Non-pigmented ciliary epithelial cell (primary cell): ENCODE measurements at regions not wholly inside any gene's neighbourhood (a gene's known extent, or its start where the extent isn't known, plus 50 kb on each side); places are given as distances from the start of the nearest gene placed in this dataset.

Experiments used
- DNase-seq: peaks from one replicate; pipeline ENCODE4 v3.0.0-alpha.2; 2010; ENCODE audit warnings: low read depth

DNA sequence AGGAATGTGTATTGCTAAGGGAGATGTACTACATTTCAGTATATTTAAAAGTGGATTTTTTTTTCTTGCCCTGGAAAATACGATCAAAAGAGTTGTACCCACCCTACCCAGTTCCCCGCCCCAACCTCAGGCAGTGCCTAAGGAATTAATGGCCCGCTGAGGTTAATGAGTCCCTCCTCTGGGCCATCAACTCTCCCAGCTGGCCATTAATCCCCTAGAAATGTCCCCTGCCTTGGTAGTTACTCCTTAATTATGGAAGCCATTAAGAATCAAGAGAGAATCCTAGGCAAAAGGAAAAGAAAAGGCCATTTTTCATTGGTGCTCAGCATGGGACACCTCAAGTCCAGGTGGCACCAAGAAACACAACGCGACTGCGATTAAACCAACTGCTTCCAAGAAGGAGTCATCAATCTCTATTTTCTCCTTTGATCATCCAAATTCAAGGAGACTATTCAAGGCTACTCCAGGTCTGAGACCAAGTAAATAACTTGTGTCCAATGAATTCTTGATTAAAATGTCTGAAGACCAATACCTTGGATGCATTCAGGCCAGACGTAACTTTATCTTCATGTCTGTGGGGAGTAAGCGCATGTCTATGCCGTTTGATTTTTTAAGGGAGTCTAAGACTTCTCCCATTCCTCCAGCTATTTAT, 1962.2 kb upstream of the WWC1 start:
- DNase-seq, result no peak

DNA sequence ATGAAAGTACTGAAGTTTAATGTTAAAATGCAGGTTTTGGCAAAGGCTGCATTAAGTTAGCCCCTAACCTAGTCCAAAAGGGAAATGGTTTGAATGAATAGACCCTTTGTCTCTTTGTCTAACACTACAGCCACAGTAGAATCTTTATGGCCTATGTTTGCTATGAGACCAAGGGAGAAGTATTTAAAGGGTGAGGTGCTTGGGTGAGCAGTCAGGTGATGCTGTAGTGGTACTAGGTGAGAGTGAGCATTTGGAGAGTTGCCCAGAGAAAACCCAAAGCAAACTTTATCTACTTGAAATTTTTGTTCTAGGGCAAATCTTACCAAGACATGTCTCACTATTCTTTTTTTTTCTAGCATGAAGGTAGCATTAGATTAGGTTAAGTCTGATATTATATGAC, 1961.4 kb upstream of the WWC1 start:
- no peak for DNase-seq

DNA sequence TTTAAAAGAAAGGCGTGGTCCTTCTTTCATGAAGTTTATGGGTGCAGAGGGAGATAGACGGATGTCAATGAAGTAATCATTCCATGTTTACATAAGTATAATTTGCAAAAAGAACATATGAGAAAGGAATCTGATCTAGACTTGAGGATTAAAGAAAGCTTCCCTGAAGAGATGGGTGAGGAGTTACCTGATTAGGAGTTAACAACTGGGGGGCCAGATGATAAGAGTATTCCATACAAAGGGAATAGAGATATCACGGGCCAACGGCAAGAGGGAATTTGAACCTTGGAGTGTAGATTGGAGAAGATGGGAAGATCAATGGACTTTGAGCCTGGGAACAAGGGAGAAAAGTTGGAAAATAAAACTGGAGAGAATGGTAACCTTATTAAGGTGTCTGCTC, 1959.9 kb upstream of the WWC1 start:
- DNase-seq, result no peak

DNA sequence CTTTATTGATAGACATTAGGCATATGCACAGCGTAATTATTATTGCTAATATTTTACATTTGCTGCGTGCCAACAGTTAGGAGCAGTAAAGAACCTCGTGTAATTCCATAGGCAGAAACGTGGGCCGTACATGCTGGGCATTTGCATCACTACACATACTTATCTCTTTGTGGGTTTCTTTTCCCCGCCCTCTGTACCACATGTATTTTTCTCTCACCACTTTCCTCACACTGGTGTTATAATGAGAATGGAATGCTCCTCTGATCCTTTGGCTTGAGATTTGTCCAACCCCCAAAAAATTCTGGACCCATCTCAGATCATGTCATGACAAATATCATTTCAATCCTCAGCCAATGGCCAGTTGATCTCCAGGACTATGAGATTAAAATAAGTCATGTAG, 1952.6 kb upstream of the WWC1 start:
- no peak for DNase-seq

DNA sequence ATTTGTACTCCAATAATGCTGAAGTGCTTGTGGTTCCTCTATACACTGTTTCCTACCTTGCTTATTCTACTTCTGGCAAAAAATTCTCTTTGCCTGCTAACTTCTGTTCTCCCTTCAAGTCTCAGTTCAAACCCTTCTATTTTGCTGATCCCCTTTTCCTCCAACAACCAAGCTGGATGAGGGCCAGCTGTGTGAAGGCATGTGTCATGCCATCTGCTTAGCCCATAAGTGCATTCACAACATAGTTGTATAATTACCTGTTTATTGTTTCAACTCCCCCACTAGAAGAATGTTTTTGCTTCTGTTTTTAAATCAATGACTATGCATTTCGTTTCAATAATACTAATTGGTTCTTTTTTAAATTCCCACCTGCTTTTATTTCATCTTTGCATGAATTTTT, 1951.4 kb upstream of the WWC1 start:
- no peak for DNase-seq

DNA sequence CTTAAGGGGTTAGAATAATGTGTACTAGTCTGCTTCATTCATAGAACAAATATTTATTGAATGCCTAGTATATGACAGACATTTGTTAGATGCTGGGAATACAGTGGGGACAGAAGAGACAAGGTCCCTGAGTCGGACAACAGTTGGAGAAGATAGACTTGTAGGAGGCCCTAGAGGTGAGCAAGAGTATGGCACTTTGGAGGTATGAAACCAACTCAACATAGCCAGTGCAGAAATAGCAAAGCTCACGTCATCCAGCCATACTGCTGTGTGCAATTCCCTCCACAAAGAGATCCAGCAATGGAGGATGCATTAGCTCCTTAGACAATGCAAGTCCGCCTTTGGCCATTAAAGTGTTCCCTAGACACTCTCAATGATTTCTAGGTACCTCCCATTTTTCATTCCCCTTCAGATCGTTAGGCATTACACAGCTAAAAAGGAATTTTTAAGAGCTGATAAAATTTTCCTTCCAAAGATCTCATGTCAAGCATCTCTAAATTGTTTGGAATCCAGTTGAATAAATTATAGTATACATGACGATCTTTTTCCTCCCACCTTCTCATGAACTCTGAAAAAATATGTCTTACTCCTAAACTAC, 1949.6 kb upstream of the WWC1 start:
- no peak for DNase-seq

DNA sequence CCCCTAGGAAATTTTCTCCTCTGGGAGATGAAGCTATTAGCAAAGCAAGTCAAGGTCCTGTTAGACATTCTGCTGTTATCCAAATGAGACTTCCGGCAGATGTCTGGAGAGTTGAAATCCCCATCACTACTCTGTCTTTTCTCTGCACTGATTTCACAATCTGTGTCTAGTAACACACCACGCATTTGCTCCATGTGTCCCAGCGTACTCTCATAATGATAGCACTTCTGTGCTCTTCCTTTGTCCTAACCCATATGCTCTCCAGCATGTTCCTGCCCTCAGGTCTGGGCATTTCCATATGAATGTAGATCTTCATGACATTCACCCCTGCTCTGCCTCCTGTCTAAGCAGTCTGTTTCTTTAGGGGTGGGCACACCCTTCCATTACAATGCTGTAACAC, 1949.0 kb upstream of the WWC1 start:
- DNase-seq, result no peak

DNA sequence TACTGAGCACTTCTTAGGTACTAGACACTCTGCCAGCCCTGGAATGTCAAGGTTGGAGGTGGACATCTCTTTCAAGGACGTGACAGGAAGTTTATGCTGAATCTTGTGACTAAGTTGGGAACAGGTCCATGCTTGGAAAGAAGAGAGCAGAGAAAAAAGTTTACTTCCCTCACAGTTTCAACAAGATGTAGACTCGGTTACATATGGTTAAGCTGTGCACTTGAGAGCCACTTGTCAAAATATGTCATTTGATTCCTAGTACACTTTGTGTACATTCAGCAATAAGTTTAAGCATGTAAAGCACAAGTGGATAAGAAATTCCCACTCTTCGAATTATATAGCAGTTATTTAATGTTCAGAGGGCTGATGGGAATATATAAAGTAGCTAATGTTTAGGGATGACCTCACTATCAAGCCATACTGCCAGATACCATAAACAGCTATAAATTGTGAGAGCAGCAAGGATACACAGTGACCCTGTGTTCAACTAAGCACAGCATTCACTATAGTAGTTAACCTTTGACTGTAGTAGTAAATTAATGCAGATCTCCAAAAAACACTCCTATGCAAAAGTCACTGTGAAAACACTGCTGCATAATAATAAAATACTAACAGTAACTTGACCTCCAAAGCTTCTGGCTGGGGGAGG, 1944.6 kb upstream of the WWC1 start:
- no peak for DNase-seq

DNA sequence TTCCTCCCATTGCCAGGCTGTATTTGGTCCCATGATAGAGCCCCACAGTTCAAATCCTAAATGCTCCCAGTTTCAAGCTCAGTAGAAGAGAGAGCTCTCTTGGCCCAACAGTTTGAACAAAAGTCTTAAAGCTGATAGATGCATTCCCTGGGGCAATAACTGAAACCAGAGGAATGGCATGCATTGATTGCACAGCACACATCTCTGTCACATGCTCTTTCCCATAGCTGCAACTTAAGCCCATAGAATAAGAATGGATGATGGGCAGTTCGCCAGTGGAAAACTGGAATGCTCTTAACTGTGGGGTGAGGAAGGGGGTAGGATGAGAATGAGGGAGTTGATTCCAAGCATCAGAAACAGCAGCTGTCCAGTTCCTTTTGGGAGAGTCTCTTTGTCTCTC, 1942.4 kb upstream of the WWC1 start:
- DNase-seq, result no peak

DNA sequence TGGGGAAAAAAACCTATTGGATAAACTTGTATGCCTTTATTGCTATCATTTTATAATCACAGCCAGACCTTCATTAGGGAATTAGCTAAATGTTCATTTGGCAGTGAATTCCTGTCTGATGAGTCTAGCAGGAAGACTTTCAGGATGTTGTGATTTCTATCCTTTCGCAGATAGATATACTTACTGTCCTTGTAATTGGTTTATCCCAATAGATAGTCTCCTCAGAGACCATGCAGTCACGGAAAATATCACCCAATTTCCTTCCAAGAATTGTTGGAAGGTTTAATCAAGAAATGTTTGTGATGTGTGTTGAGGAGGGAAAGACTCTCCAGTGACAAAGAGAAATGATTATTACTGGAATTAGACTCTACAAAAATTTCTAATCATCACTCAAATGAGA, 1937.9 kb upstream of the WWC1 start:
- DNase-seq, result no peak

DNA sequence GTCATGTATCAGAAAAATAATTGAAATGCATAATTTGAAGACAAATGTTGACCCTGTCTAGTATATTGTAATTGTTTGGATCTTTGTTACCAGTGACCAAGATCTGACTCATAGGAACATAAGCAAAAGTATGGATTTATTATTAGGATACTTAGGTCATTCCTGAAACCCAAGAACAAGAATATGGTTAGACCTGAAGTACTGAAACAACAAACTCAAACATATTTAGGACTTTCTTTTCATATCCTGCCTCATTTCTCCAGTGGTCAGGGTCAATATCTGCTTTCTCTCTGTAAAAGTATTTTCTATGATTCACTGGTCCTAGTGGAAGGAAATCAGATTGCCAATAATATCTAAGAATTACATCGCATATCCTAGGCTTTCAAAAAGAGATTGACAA, 1937.1 kb upstream of the WWC1 start:
- DNase-seq, result no peak

DNA sequence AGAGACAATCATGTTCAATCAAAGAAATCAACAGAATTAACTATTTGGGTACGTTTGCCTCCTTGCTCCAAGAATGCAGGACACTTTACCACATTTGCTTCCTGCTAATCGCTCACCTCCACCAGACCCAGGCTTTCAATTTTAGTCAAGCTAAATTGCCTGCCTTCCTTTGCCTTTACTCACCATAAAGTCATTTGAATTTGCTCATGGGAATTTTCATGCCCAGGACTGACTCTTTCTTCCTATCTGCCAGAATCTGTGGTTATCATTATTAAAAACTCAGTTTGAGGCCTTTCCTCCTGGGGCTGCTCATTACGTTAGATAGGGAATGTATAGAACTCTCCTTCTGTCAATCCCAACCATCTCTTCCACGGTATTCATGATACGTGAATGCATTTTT, 1935.3 kb upstream of the WWC1 start:
- no peak for DNase-seq

DNA sequence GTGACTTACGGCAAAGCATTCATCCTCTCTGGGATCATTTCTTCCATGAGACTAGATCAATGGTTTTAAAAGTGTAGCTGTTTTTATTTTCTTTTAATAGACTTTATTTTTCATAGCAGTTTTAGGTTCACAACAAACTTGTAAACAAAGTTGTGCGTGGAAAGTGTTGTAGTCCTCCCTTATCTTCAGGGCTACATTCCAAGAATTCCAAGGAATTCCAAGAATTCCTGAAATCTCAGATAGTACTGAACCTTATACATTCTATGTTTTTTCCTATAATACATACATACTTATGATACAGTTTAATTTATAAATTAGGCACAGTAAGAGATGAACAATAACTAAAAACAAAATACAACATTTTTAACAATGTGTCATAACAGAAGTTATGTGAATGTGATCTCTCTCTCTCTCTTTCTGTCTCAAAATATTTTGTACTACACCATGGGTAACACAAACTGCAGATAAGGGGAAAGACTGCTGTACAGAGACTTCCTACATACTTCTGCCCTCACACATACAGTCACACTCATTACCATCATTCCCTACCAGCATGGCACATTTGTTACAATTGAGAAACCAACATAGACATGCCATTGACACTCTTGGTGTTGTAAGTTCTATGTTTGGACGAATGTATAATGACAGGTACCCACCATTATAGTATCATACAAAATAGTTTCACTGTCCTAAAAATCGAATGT, 1933.2 kb upstream of the WWC1 start:
- no peak for DNase-seq

DNA sequence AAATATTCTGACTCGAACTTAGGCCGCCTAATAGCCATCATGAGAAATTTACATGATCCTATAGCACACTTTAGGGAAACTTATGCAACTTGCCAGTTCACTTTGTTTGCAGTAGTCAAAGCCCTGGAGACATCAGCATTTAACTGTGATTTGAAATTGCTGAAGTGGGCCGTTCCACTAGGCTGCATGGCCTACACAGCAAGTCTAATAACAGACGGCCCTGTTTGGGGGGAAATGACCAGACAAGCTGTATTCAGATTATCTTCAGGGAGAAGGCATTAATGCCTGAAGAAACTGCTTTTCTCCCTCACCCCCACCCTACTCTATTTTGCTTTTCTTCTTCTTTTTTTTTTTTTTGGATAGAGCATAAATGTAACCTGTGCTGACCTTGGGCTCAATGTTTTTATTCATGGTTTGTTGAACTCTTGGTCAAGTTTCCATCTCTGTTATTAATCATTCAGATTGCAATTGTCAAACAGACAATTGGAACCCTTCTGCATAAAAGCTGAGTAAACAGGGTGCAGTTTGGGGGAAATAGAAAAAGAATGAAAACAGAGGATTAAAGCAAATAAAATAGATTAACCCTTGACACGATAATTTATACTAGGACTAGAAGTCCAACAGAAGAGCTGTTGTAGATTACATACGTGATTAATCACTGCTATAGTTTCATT, 1928.2 kb upstream of the WWC1 start:
- no peak for DNase-seq

DNA sequence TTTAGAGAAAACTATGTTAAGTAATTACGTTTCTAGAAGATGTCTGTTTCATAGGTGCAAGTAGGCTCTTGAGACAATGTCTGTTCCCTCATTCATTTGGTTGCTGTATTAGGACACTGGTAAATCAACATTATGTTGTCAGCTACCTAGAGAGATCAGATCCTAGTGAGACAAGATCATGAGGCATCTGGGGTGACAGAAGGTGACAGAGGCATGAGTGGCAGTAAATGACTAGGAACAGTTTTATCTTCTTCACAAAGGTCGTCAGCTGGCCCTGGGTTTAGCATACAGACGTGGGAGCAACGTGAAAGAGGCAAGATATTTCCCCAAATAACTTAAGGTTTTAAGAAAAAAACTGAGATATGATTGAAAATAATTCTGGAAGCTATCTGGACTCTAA, 1926.3 kb upstream of the WWC1 start:
- DNase-seq, result no peak

DNA sequence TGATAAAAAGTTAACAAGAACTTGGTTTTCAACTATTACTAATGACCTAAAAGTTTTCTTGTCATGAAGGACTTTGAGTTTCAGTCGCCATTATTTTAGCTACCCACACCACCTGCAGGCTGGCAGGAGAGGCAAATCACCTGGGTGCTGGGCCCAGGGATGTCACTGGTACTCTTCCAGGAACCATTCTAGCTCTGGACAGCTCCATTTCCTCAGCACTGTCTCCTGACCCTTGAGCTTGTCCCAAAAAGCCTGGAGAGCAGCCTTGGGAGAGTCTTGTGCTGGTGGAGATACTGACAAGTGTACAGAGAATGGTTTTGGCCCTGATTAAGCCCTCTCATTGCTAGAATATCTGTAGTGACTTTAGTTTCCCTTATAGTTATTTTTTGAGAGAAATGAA, 1924.1 kb upstream of the WWC1 start:
- no peak for DNase-seq

DNA sequence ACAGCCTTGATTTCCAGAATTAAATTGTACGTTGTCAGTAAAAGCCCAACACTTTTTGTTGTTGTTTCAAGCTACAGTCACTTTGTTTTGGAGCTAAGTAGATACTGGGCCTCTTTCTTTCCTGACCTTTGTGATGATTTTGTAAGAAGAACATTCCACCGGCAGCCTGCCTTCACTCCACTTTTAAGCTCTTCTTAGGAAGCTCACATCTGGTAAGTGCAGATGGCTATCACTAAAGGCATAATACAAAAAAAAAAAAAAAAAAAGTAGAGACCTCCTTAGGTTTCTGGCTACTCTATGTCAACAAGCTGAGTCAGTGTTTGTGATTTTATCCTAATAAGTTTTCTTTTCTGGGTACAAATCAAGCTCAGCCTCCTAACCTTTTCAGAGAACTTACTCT, 1922.1 kb upstream of the WWC1 start:
- no peak for DNase-seq

DNA sequence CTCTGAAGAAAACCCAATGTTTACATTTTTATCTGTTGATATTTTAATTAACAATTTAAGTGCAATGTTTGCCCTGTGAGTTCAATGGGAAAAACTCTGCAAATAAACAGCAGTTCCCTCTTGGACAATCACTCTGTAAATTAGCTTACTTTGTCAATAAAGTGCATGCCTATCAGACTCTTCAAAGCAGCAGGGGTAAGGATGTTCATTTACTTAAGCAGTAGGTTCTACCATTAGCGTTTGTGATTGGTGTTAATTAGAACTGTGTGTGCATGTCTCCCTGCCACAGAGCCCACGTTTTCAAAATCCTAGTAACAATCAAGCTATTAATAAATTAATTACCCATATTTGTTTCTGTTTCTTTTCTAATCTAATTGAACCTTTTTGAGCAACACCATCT, 1921.6 kb upstream of the WWC1 start:
- DNase-seq, result no peak

DNA sequence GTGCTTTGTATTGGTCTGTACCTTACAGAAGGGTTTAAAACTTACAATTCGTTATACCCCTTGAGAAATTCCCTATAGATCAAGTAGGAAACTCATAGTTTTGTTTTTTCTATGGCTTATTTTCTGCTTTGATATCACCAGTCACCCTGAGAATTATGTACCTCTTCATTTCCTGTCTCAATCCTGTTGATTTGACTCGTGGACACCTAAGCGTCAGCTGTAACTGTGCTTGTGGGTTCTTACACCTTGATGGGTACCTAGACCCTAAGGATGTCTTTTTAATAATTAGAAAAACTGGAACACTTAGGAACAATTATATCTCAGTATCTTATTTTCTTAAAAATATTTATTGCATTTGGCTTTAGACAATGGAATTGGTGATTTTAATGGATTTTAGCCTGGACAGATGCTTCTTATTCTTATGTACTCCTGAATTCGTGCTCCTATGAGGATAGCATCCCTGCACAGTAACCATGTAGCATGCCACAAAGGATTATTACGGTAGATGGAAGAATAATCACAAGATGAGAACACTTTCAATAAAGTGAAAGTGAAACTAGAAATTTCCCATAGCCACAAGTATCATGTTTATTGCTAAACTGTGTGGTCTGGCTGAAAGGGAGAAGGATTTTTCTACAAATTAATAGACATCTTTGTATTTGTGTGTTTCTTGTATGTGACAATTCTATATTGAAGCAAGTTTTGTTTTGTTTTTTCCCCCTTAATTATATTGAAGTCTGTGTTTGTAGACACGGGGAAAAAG, 1920.3 kb upstream of the WWC1 start:
- no peak for DNase-seq

DNA sequence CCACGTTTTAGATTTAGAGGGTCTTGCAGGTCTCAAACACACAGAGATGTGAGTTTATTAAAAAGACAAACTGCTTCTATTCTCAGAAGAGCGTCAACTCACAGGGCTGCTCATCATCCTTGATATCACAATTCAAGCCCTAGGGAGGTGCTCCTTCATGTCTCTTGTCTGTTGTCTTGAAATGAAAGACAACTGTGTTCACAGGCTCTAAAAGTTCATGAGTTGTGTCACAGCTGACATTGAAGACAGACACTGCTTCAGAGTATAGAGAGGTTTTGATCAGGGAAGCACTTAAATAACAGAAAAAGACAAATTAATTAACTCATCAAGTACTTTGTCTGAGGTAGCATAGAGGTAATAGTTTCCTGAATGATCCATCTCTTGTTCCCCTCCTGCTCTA, 1917.6 kb upstream of the WWC1 start:
- no peak for DNase-seq

DNA sequence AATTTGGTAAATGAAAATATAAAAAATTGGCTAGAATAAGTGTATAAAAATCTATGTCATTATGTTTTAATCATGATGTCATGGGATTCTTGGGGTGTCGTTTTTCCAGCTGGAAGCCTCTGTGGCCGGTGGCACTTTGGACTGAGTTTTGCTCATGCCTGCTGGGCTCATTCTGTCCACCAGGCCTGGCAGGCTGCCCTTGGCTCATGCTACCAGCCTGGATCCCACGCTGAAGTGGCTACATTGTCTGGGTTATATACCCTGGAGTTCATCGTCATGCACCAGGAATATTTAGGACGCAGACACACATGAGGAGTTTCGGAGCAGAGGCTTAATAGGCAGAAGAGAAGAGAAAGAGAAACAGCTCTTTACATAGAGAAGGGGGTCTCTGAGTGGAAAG, 1913.7 kb upstream of the WWC1 start:
- no peak for DNase-seq

DNA sequence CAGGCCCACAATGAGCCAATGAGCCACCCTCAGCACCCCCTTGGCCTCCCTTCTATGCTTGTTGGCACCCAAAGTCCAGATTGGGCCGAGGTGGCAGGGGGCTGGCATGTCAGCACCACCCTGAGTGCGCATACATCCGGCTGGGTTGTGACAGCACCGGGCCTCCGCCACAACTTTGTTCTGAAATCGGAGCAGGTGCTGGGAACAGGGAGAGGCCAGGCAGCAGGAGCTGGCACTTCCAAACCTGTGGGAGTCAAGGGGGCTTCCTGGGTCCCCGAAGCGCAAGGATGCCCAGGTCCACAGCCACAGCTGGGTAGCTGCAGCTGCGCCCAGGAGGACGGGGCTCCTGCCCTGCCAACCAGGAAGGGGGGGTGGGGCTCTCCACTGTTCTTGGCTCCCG, 1911.9 kb upstream of the WWC1 start:
- no peak for DNase-seq
